Activated CD8-positive, alpha-beta memory T cell treated with anti-CD3 and anti-CD28 coated beads, Interleukin-2, amount 50 U/mL, for 48 hours (primary cell): ENCODE measurements at regions not wholly inside any gene's neighbourhood (a gene's known extent, or its start where the extent isn't known, plus 50 kb on each side); places are given as distances from the start of the nearest gene placed in this dataset.
"Not testable (repeated sequence)": the region's sequence is repeated elsewhere in the genome, so short reads cannot be mapped to it uniquely, and the experiment has no call there.

Experiments
- DNase-seq: peaks from one replicate; pipeline ENCODE4 v3.0.0-alpha.2; 2020

DNA sequence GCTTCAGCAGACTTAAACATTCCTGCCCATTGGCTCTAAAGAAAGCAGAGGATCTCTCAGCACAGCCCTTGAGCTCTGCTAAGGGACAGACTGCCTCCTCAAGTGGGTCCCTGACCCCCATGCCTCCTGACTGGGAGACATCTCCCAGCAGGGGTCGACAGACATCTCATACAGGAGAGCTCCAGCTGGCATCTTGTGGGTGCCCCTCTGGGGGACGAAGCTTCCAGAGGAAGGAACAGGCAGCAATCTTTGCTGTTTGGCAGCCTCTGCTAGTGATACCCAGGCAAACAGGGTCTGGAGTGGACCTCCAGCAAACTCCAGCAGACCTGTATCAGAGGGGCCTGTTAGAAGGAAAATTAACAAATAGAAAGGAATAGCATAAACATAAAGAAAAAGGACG lies 485.1 kb downstream of the ATP23 start:
- DNase-seq: not testable (repeated sequence)

GRCh38 chr12:58433959-58434358 lies 486.3 kb downstream of the LRIG3 start:
- no peak for DNase-seq

DNA sequence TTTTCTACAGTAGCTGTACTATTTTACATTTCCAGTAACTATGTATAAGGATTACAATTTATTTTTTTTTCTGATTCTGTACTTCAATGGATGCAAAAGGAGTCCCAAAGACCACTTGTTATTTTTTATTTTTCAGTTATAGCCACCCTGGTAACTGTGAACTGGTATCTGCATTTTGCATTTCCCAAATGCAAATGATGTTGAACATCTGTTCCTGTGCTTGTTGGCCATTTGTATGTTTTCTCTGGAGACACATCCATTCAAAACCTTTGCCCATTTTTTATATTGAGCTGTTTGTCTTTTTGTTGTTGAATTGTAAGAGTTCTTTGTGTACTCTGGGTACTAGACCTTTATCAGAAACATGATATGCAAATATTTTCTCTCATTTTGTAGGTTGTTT lies 485.6 kb downstream of the LRIG3 start:
- DNase-seq: no peak

DNA sequence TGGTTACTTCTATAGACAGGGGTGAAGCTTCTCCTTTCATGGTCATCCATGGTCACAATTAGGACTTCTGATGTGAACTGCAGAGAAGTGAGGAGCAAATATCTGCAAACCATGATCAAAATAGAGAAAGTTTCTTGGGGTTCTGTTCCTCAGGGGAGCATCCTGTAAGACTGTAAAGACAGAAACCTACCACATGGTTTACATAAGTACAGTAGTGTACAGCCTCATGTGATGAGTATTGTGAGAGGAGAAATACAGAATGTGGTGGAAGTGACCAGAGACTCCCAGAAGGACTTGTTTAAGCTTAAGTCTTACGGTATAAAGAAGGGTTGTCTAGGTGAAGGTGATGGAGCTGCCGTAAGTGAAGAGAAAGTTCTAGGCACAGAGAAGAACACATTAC lies 484.7 kb downstream of the LRIG3 start:
- DNase-seq: no peak

GRCh38 chr12:58441483-58441882 lies 478.8 kb downstream of the LRIG3 start:
- DNase-seq: no peak

- no peak for DNase-seq
Observed at GRCh38 chr12:58443273-58443980, 476.9 kb downstream of the LRIG3 start.

DNA sequence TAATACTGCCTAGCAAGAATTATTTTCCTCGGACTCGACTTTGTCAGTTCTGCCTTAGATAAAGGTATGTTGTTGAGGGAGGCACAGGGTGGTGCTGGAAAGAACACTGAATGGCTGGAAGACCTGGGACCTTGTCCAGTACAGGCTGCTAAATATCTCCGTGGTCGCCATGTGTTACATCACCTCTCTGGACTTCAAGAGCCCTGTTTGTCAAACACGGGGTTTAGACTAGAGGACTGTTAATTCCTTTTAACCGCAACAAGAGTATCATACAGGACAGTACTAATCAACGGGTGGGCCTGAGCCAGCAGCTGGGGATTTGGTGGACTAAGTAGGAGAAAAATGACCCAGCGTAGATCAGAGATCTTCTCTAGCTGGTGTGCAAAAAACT lies 476.3 kb downstream of the LRIG3 start:
- no peak for DNase-seq

DNA sequence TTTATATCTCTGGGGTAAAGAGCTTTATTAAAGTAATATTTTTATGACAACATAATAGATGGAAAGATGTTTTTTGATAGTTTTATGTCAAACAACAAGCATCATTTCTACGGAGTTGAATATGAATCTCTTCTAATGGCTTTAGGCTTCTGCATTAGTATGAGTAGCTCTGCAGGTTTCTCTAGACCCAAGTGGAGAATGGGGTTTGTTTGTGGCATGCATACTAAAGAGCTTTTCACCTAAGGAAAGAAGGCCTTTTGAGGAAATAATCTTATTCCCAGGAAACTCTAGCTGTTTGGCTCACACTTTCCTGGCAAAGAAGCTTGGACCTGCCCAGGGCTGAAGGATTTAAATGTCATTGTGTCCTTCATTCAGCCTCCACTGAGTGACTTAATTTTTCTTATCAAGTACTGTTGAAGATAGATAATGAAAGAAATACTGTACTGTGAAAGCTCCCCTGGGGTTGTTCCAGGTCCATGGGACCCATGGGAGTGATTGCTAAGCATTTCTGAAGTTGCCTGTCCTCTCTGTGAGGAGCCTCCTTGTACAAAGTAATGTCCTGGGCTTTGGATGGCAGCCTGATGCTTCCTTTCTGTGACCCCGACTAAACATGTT lies 469.3 kb downstream of the LRIG3 start:
- no peak for DNase-seq

DNA sequence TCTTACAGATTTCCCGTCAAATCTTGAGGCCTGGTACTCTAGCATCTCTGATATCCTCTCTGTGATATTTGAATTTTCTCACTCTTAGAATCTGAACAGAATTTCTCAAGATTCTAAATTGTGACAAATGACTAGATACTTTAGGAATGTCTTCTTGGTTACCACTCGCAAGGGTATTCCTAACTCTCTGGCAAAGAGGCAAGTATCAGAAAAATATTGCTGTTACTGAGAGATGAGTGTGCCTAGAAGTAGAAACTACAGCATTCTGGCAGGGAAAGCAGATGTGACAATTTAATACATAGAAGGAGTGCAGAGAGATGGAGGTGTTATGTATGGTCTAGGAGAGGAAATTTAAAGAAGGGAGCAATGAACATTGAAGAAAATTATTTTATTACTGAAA lies 467.8 kb downstream of the LRIG3 start:
- no peak for DNase-seq

- DNase-seq: no peak
Observed at GRCh38 chr12:58453306-58453705, 467.0 kb downstream of the LRIG3 start.

GRCh38 chr12:58455136-58455535 lies 465.2 kb downstream of the LRIG3 start:
- no peak for DNase-seq

DNA sequence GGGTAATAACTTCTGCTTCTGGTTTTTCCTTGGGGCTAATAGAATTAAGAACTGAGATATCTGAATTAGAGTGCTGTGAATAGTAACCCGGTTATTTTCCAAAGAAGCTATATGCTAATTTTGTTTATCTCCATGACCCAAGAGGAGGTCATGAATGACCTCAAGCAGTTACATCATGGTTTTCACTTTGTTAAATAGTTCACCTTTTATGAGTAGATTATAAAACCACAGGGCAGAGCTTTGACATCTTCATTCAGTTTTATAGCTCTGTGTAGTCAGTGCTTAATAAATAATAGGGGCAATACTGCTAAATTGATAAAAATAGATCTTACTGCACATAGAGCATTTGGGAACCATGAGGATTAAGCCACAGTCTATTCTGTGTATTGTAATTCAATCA lies 462.2 kb downstream of the LRIG3 start:
- no peak for DNase-seq

DNA sequence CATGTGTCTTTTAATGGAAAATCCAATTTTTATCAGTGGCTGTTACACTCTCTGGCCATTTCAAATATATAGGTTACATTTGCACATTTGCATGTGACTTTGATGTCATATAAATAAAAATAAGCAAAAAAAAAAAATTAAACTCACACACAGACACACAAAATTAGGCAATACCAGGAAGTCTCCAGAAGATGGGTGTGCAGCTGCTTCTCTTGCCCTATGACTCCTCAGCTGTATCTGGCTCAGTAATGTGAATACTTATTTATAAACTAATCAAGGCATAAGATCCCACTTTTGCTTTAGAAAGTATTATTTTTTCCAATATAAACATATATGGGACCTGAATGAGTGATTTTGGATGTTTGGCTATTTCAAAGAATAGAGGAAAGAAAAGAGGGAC lies 461.1 kb downstream of the LRIG3 start:
- no peak for DNase-seq

GRCh38 chr12:58463051-58463450 lies 457.3 kb downstream of the LRIG3 start:
- DNase-seq: no peak

DNA sequence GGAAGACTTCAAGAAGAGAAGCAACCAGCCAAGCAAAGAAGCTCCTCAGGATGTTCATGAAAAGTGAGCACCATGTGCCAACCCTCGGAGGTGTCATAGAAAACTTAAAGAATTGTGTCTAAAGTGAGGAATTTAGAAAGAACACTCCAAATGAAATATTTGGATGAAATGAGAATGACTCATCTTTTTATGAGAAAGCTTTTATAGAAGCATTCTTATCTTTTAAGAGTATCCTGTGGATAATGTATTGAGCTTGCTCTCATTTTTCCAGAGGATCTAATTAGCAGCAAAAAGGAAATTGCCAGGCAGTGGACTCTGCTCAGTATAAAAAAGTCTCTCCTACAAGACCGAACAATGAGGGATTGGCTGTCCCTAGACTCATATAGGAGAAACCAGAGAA lies 454.9 kb downstream of the LRIG3 start:
- no peak for DNase-seq

DNA sequence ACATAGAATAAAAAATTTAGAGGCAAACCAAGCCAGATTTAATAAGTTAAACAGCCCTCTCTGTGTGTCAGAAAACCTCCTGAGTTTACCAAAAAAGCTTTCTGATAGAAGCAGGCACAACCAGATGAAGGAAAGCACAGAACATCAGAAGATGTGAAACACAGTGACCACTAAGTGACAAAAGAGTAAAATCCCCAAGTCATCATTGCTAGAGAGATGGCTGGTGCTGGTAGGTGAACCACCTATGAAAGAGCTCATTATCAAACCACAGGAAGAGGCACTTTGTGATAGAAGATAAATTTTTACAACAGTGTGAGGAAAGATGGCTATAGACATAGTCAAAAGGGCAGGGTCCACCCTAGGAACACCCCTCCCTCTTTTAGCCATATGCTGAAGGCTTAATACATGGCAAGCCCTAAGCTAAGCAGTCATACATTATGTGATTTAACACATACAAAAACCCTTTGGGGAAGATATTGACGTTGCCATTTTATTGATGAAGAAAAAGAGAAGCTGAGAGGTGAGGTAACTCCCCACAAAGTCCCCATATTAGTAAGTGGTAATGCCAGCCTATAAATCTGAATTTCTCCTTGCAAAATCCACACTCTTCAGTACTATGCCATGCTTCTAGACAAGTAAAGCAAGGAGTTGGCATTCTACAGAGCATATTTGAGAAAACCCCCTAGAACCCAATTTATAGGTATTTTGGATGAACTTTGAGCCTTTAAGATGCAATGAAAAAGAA lies 449.9 kb downstream of the LRIG3 start:
- no peak for DNase-seq

DNA sequence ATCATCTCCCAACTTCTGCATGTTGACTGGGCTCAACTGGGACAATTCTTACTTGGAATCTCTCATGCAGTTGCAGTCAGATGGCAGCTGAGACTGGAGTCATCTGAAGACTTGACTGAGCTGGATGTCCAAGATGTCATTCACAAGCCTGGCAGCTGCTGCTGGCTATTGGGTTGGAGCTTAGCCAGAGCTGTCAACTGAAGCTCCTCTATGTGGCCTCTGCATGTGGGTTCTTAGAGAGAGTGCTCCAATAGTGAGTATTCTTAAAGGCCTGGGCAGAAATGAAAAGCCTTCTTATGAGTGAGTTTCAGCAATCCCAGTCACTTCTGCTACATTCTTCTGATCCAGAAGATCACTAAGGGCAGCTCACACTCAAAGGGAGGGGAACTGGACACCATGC lies 440.9 kb downstream of the LRIG3 start:
- no peak for DNase-seq

GRCh38 chr12:58481811-58482210 lies 438.5 kb downstream of the LRIG3 start:
- DNase-seq: no peak

DNA sequence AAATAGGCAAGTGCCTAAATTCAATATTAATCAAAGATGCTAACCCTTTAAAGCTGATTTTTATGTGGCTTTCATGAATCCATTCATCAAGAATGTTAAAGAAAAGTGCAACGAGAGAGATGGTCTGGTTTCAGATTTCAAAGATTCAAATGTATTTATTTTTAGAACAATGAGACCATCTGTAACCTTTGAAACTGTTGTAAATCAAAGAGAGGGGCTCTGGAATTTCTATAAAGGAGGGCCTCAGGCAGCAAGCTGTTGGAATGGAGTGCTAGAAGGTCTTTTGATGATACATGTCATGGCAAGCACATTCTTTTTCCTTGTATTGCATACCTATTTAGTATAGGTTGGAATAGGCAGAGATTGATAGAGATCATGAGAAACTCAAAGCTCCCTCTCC lies 433.0 kb downstream of the LRIG3 start:
- DNase-seq: no peak

DNA sequence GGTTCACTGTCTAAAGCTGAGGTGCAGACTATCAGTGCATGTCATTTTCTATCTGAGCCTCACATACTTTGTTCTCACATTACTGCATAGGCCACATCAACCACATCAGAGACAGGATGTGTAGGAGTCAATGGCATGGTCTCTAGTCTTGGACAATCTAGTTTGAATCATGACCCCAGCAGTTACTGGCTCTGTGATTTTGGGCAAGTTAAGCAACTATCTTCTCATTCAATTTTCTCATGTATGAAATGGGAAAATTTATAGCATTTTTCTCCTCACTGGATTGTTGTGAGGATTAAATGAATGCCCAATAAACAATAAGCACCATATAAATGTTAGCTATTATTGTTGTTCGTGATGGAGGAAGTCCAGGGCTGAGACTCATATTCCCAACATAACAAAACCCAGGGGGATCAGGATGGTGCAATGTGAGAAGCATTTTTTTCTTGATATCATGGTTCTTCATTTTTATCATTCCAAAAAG lies 432.6 kb downstream of the LRIG3 start:
- DNase-seq: no peak

- DNase-seq: no peak
Observed at GRCh38 chr12:58489394-58489793, 430.9 kb downstream of the LRIG3 start.

DNA sequence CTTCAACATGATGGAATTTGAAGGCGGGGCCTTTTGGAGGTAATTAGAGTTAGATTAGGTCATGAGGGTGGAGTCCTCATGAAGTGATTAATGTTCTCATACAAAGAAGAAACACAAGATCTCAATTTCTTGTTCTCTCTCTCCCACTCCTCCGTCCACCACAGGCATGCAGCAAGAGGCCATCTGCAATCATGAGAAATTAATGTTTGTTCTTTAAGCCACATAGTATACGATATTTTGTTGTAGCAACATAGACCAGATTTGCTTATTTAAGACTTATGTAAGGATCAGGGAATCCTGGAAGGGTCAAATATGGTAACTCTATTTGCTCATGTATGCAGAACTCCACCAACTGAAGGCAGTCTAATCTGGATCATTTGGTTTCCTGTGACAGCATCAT lies 429.0 kb downstream of the LRIG3 start:
- no peak for DNase-seq

GRCh38 chr12:58496411-58497190 lies 423.7 kb downstream of the LRIG3 start:
- DNase-seq: no peak
